ENCODE measurements at regions not wholly inside any gene's neighbourhood (a gene's known extent, or its start where the extent isn't known, plus 50 kb on each side); places are given as distances from the start of the nearest gene placed in this dataset.

GRCh38 chr6:92944132-92944531 is 475.2 kb downstream of the EPHA7 start:
- H3K27me3 ChIP-seq (ENCODE audit: insufficient read depth, low read depth, low read length): no peaks in the 10 kb centered on the region
- no peaks in the 10 kb centered on the region for H4K20me1 ChIP-seq (ENCODE audit: insufficient read depth)
- TF ChIP-seq TAF1 (IDR thresholded peaks at IDR 0.05; ENCODE audit: low read depth) (no peak), SMC3 (conservative IDR thresholded peaks at IDR 0.05; ENCODE audit: poor library complexity) (no peak), REST (IDR thresholded peaks at IDR 0.05; ENCODE audit: borderline replicate concordance) (no peak), EP300 (conservative IDR thresholded peaks at IDR 0.05; ENCODE audit: poor library complexity, severe bottlenecking) (no peak), MXI1 (conservative IDR thresholded peaks at IDR 0.05; ENCODE audit: poor library complexity, severe bottlenecking) (no peak), CTCF (IDR thresholded peaks at IDR 0.05; ENCODE audit: poor library complexity, severe bottlenecking) (no peak), RAD21 (conservative IDR thresholded peaks at IDR 0.05) (no peak), EZH2 (IDR thresholded peaks at IDR 0.05; ENCODE audit: borderline replicate concordance, insufficient read depth, low read length, poor library complexity, severe bottlenecking) (no peak), POLR2AphosphoS5 (IDR thresholded peaks at IDR 0.05) (no peak)
- no peak overlapping the region for H3K27ac ChIP-seq (ENCODE audit: low read length)
- H3K9me3 ChIP-seq (ENCODE audit: low read length): no peaks in the 10 kb centered on the region
- no peak overlapping the region for H2AFZ ChIP-seq (ENCODE audit: low read depth, low read length)
- no peaks in the 10 kb centered on the region for H3K9me2 ChIP-seq (ENCODE audit: insufficient read depth, low read length)
- H3K4me2 ChIP-seq (ENCODE audit: low read length): no peak overlapping the region
- H3K36me3 ChIP-seq (ENCODE audit: insufficient read depth, low read length): no peaks in the 10 kb centered on the region
- H3F3A ChIP-seq (ENCODE audit: insufficient read depth, low read length, poor library complexity, severe bottlenecking): no peaks in the 10 kb centered on the region
- H3K79me2 ChIP-seq (replicated peaks; ENCODE audit: insufficient read depth, low read length): no peaks in the 10 kb centered on the region
- H3K9ac ChIP-seq (ENCODE audit: low read length): no peak overlapping the region
- H3K4me3 ChIP-seq (ENCODE audit: low read length): no peak overlapping the region

- H3K27ac ChIP-seq (ENCODE audit: low read length): no peak overlapping the region
- no peaks in the 10 kb centered on the region for H3F3A ChIP-seq (ENCODE audit: insufficient read depth, low read length, poor library complexity, severe bottlenecking)
- no peaks in the 10 kb centered on the region for H4K20me1 ChIP-seq (ENCODE audit: insufficient read depth)
- H2AFZ ChIP-seq (ENCODE audit: low read depth, low read length): no peak overlapping the region
- no peak overlapping the region for H3K4me3 ChIP-seq (ENCODE audit: low read length)
- no peaks in the 10 kb centered on the region for H3K36me3 ChIP-seq (ENCODE audit: insufficient read depth, low read length)
- no peaks in the 10 kb centered on the region for H3K9me2 ChIP-seq (ENCODE audit: insufficient read depth, low read length)
- TF ChIP-seq CTCF (IDR thresholded peaks at IDR 0.05; ENCODE audit: poor library complexity, severe bottlenecking): no peak
- TF ChIP-seq TAF1 (IDR thresholded peaks at IDR 0.05; ENCODE audit: low read depth): no peak
- no peak for TF ChIP-seq EZH2 (IDR thresholded peaks at IDR 0.05; ENCODE audit: borderline replicate concordance, insufficient read depth, low read length, poor library complexity, severe bottlenecking)
- TF ChIP-seq RAD21 (conservative IDR thresholded peaks at IDR 0.05): no peak
- TF ChIP-seq REST (IDR thresholded peaks at IDR 0.05; ENCODE audit: borderline replicate concordance): no peak
- no peak for TF ChIP-seq SMC3 (conservative IDR thresholded peaks at IDR 0.05; ENCODE audit: poor library complexity)
- TF ChIP-seq MXI1 (conservative IDR thresholded peaks at IDR 0.05; ENCODE audit: poor library complexity, severe bottlenecking): no peak
- TF ChIP-seq POLR2AphosphoS5 (IDR thresholded peaks at IDR 0.05): no peak
- no peak for TF ChIP-seq EP300 (conservative IDR thresholded peaks at IDR 0.05; ENCODE audit: poor library complexity, severe bottlenecking)
- no peak overlapping the region for H3K4me2 ChIP-seq (ENCODE audit: low read length)
- H3K9ac ChIP-seq (ENCODE audit: low read length): no peak overlapping the region
- H3K27me3 ChIP-seq (ENCODE audit: insufficient read depth, low read depth, low read length): no peaks in the 10 kb centered on the region
- no peaks in the 10 kb centered on the region for H3K9me3 ChIP-seq (ENCODE audit: low read length)
- no peaks in the 10 kb centered on the region for H3K79me2 ChIP-seq (replicated peaks; ENCODE audit: insufficient read depth, low read length)
Measured at GRCh38 chr6:92942549-92942948, 476.8 kb downstream of the EPHA7 start.
